ENCODE measurements at regions not wholly inside any gene's neighbourhood (a gene's known extent, or its start where the extent isn't known, plus 50 kb on each side); places are given as distances from the start of the nearest gene placed in this dataset.

DNA sequence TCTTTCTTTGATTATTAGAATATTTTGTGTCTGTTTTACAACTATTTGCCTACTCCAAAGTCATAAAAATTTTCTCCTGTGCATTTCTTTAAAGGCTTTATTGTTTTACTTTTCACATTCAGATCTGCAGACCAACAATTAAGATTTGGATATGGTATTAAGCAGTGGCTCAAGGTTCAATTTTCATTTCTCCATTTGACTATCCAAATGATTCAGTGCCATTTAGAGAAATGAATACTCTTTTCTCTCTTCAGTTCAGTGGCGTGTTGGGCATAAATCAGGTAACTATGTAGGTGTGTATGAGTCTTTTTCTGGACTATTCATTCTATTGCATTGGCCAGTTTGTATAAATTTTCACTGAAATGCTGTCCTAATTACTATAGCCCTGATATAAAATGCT, 57.3 kb upstream of the IL1R1 start:
- TF ChIP-seq, protein P1, sequence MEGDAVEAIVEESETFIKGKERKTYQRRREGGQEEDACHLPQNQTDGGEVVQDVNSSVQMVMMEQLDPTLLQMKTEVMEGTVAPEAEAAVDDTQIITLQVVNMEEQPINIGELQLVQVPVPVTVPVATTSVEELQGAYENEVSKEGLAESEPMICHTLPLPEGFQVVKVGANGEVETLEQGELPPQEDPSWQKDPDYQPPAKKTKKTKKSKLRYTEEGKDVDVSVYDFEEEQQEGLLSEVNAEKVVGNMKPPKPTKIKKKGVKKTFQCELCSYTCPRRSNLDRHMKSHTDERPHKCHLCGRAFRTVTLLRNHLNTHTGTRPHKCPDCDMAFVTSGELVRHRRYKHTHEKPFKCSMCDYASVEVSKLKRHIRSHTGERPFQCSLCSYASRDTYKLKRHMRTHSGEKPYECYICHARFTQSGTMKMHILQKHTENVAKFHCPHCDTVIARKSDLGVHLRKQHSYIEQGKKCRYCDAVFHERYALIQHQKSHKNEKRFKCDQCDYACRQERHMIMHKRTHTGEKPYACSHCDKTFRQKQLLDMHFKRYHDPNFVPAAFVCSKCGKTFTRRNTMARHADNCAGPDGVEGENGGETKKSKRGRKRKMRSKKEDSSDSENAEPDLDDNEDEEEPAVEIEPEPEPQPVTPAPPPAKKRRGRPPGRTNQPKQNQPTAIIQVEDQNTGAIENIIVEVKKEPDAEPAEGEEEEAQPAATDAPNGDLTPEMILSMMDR (IDR thresholded peaks at IDR 0.05; ENCODE audit: low read depth, low read length) = no peak
- no peak for DNase-seq (ENCODE audit: extremely low read depth, low read depth)

DNA sequence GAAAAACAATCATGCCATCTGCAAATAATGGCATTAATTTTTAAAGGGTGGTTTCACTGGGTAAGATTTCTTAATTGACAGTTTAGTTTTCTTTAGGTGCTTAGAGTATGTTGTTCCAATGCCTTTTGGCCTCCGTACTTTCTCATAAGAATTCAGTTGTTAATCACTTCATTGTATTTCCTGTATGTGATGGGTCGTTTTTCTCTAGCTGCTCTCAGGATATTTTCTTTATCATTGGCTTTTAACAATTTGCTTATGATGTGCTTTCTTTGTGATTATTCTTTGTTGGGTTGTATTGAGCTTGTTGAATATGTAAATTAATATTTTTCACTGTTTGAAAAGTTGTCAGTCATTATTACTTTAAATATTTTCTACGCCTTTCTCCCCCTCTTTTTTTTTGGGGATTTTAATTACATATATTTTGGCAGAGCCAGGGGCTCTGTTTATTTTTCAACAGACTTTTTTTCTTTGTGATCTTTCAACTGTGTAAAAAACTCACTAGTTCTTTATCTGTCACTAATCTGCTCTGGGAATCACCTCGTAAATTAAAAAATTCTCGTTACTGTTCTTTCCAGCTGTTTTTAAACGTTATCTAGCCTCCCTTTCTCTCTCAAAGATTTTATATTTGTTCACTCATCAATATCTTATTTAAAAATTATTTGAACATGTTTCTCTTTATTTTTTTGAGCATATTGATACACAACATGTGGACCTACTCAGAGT, 56.2 kb upstream of the IL1R1 start:
- TF ChIP-seq, protein P1 (IDR thresholded peaks at IDR 0.05; ENCODE audit: low read depth, low read length) = no peak
- DNase-seq (ENCODE audit: extremely low read depth, low read depth) = no peak

DNA sequence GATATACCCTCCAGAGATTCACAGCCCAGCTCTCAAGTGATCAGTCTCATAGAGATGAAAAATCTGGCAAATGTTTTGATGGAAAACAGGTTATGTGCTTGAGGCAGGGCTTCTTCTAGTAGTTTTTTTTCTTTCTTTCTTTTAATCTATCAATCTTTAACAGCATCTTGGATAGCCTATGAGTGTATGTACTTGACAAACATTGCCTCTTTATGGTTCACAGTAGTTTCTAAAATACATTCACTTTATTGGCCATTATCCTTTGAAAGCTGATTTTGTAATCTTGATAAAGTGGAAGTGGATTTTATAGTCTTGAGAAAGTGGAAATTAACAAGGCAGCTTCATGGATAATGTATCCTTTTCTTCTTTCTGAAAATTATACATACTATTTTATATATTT, 51.4 kb upstream of the IL1R1 start:
- DNase-seq (ENCODE audit: extremely low read depth, low read depth) = no peak
- TF ChIP-seq, protein P1 (IDR thresholded peaks at IDR 0.05; ENCODE audit: low read depth, low read length) = no peak

DNA sequence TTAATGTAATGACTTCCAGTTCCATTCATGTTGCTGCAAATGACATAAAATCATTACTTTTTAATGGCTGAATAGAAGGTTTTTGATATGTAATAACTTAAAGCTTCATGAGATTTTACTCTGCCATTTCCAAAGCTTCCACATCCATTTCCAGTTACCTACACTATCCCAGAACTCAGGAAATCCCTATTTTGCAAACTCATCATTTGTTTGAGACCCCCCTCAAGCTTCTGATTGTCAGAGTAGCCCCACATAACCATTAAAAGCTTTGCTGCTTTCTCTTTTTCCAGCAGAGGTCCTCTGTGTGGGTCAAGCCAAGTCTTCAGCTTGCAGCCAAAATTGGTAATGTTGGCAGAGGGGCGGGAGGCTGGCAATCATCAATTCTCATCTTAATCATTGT, 50.6 kb upstream of the IL1R1 start:
- no peak for DNase-seq (ENCODE audit: extremely low read depth, low read depth)
- TF ChIP-seq, protein P1 (IDR thresholded peaks at IDR 0.05; ENCODE audit: low read depth, low read length) = no peak

DNA sequence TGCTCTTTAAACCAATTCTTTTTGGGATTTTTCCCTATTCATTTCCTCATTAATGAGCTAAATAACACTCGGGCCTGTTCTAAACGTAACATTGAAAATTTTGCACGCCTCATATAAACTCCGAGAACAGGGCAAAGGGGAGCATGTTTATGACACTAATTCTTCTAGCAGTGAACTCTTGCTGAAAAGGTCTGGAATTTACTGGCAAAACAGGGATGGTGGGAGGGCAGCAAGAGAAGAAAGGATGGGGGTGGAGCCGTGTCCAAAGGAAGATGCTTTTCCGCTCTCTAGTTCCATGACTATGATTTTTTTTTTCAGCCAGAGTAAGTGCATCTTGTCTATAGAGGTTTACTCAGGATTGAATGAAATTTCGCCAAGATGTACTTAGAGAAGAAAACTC, 50.0 kb upstream of the IL1R1 start:
- DNase-seq (ENCODE audit: extremely low read depth, low read depth) = no peak
- TF ChIP-seq, protein P1 (IDR thresholded peaks at IDR 0.05; ENCODE audit: low read depth, low read length) = no peak
